Transverse colon (tissue), 4 donors: ENCODE measurements at regions not wholly inside any gene's neighbourhood (a gene's known extent, or its start where the extent isn't known, plus 50 kb on each side); places are given as distances from the start of the nearest gene placed in this dataset.

Source experiments
- DNase-seq: peaks from one replicate; pipeline ENCODE4 v3.0.0-alpha.2; 2019
- H3K27ac ChIP-seq, 4 donors: fragments of 200-600 bp; sonication (generic); 2 replicates each; pipeline ENCODE4 v1.5.1; 2016 to 2018; ENCODE audit warnings: inconsistent platforms in 4 of 4
- H3K27me3 ChIP-seq: fragments of 200-600 bp; sonication (generic); 2 replicates; pipeline ENCODE4 v1.5.1; 2017; ENCODE audit warnings: inconsistent platforms
- H3K36me3 ChIP-seq, 4 donors: fragments of 200-600 bp; sonication (generic); 2 replicates each; pipeline ENCODE4 v1.5.1; 2017 to 2019; ENCODE audit warnings: inconsistent platforms in 4 of 4
- H3K4me1 ChIP-seq, 4 donors: fragments of 200-600 bp; sonication (generic); 2 replicates each; pipeline ENCODE4 v1.5.1; 2017 to 2020; ENCODE audit warnings: inconsistent platforms in 4 of 4
- H3K4me3 ChIP-seq, 4 donors: fragments of 200-600 bp; sonication (generic); 1 replicate in 1 of 4; 2 replicates in 3 of 4; pipeline versions ENCODE4 v1.5.1 to v1.6.1; 2017 to 2019; ENCODE audit warnings: inconsistent platforms in 4 of 4
- H3K9me3 ChIP-seq, 2 donors: fragments of 200-600 bp; sonication (generic); 2 replicates each; pipeline ENCODE4 v1.5.1; 2017 to 2019; ENCODE audit warnings: inconsistent platforms in 2 of 2
- CTCF ChIP-seq, 5 experiments: fragments of 200-600 bp in 3 of 5; fragments of 450-650 bp in 2 of 5; sonication (generic) in 3 of 5; IDR thresholded peaks; 1 replicate in 2 of 5; 2 replicates in 3 of 5; pipeline ENCODE4 v1.5.1; 2016 to 2017; ENCODE audit warnings: antibody characterized with exemption in 5 of 5, inconsistent platforms in 3 of 5, mild to moderate bottlenecking in 2 of 5, moderate library complexity in 1 of 5
- EP300 ChIP-seq: sonication (generic); formaldehyde crosslinking; IDR thresholded peaks from one replicate; pipeline ENCODE4 v1.6.1; 2017; ENCODE audit warnings: antibody characterized with exemption, low read depth
- POLR2A ChIP-seq: fragments of 450-650 bp; IDR thresholded peaks from one replicate; pipeline ENCODE4 v1.6.1; 2016; ENCODE audit warnings: antibody characterized with exemption, mild to moderate bottlenecking, moderate library complexity
- POLR2AphosphoS5 ChIP-seq, 3 donors: sonication (generic); formaldehyde crosslinking; IDR thresholded peaks; one replicate each; pipeline ENCODE4 v1.6.1; 2016; ENCODE audit warnings: antibody characterized with exemption in 3 of 3
- WGBS, 2 donors: methylation state at CpG; one replicate each; pipeline ENCODE4 v1.1.5; 2018; ENCODE audit warnings: low coverage in 1 of 2; 5-methylcytosine and 5-hydroxymethylcytosine counted together
- in situ Hi-C, 4 donors: fragments of 200-750 bp; cut with MboI; loops; one replicate each; pipeline versions ENCODE4 v1.15.0 to v1.15.1; 2017; ENCODE audit warnings: low sequenced_read_pairs in 3 of 4, low pct_ligation_motif_present in 1 of 4, low pct_unique_long_range_greater_than_20kb in 1 of 4
- intact Hi-C: fragments of 100-400 bp; cut with DNase I; formaldehyde crosslinking; loops from one replicate; pipeline ENCODE4 v1.15.1; 2023; ENCODE audit warnings: low total_unique reads

DNA sequence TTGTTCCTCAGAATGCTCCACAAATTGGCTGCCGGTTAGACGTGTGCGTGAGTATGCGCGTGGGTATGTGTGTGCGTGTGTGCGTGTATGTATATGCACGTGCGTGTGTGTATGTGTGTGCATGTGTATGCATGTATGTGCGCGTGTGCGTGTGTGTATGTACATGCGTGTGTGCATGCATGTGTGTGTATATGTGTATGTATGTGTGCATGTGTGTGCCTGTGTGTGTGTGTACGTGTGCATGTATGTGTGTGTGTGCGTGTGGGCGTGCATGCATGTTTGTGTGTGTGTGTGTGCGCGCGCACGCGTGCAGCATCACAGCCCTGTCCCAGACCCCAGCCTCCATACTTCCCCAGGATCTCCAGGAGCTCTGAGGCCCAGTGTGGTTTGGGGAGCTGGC is 183.1 kb upstream of the IER5L start:
- in situ Hi-C loops (no loop called here), intact Hi-C loops (no loop called here)
- 92% methylated on average over 21 of the region's 21 CpGs; no CpG with 5 or more reads in 1 of the 2 donors for WGBS, 2 donors
- Histone ChIP-seq H3K4me1 (no peaks in the 10 kb centered on the region), H3K27ac (no peak overlapping the region), H3K9me3 (no peaks in the 10 kb centered on the region), H3K27me3 (no peaks in the 10 kb centered on the region), H3K36me3 (no peaks in the 10 kb centered on the region), H3K4me3 (no peak overlapping the region)
- no peak for DNase-seq
- TF ChIP-seq EP300, result no peak
- TF ChIP-seq POLR2A, result no peak
- no peak for TF ChIP-seq POLR2AphosphoS5 (IDR thresholded peaks at IDR 0.05)
- no peak for TF ChIP-seq CTCF (IDR thresholded peaks at IDR 0.05)

DNA sequence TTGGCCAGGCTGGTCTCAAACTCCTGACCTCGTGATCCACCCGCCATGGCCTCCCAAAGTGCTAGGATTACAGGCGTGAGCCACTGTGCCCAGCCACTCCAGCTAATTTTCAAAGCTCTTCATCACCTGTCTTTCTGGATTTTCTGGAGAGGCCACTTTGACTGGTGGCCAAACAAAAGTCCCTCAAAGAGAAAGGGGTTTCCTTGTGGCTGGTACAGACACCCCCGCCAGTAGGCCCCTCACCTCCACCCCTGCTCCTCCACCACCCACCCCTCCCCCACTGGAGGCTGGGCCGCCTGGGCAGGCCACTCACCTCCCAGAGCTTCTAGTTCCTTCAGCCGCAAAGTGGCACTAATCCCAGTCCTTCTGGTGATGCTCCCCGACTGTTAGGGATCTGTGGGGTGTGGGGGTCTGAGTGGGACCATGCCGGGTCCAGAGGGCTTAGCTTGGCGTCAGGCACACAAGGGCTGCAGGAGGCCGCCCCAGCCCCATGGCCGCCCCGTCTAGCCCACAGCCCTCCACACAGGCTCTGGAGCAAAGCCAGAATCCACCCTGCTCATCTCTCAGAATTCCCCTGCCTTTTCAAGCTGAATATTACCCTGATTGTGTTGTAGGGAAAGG is 182.0 kb upstream of the IER5L start:
- H3K36me3 ChIP-seq, result no peaks in the 10 kb centered on the region
- in situ Hi-C loops (no loop called here), intact Hi-C loops (no loop called here)
- no peaks in the 10 kb centered on the region for H3K4me1 ChIP-seq
- WGBS, 2 donors, result 68% methylated on average over 12 of the region's 12 CpGs; no CpG with 5 or more reads in 1 of the 2 donors
- no peak overlapping the region for H3K27ac ChIP-seq
- no peaks in the 10 kb centered on the region for H3K9me3 ChIP-seq
- TF ChIP-seq POLR2A, result no peak
- no peak for TF ChIP-seq EP300
- TF ChIP-seq CTCF (IDR thresholded peaks at IDR 0.05), result no peak
- no peak for DNase-seq
- no peak overlapping the region for H3K4me3 ChIP-seq
- no peaks in the 10 kb centered on the region for H3K27me3 ChIP-seq

- no peaks in the 10 kb centered on the region for H3K36me3 ChIP-seq
- no peak overlapping the region for H3K27ac ChIP-seq
- 62 to 80% methylated on average over 3 to 15 of the region's 15 CpGs for WGBS, 2 donors
- no peak for TF ChIP-seq POLR2AphosphoS5 (IDR thresholded peaks at IDR 0.05)
- no peak for TF ChIP-seq CTCF (IDR thresholded peaks at IDR 0.05)
- TF ChIP-seq POLR2A, result no peak
- no peak for TF ChIP-seq EP300
- no peak overlapping the region for H3K4me3 ChIP-seq
- DNase-seq, result no peak
- no peaks in the 10 kb centered on the region for H3K27me3 ChIP-seq
- intact Hi-C loops, result no loop called here
- no peaks in the 10 kb centered on the region for H3K4me1 ChIP-seq
- in situ Hi-C loops, result no loop called here
- no peaks in the 10 kb centered on the region for H3K9me3 ChIP-seq
Measured at GRCh38 chr9:129359162-129359811, 181.2 kb upstream of the IER5L start.

DNA sequence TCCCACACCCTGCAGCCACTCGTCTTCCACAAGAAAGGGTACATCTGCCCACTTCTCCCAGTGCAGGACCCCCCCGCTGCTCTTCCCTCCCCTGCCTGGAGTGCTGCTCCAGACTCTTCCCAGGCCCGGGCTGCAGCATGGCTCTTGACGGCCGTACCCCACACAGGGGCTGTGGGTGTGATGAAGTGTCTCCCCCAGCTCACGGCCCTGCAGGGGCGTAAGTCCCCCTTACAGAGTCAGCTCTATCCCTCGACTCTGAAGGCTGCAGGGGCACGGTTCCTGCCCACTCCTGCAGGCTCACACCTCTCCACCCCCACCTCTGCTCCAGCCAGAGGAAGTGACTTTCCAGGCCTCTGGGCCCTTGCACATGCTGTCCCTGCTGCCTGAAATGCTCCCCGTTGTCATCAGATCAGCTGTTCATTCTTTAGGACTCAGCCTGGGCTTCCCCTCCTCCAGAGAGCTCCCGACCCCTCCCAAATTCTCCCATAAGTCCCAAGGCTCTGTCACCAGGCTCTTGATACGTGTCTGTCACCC is 180.6 kb upstream of the IER5L start:
- Histone ChIP-seq H3K4me3 (no peak overlapping the region), H3K27ac (no peak overlapping the region), H3K27me3 (no peaks in the 10 kb centered on the region), H3K9me3 (no peaks in the 10 kb centered on the region), H3K4me1 (peaks cover 0 to 3% (median under 1%) of the 10 kb centered on the region in 4 donors), H3K36me3 (no peaks in the 10 kb centered on the region)
- no peak for TF ChIP-seq EP300
- no peak for TF ChIP-seq CTCF (IDR thresholded peaks at IDR 0.05)
- no peak for TF ChIP-seq POLR2AphosphoS5 (IDR thresholded peaks at IDR 0.05)
- no peak for TF ChIP-seq POLR2A
- DNase-seq, result no peak
- 77 to 100% methylated on average over 3 to 12 of the region's 12 CpGs for WGBS, 2 donors
- in situ Hi-C loops (no loop called here), intact Hi-C loops (no loop called here)
